ENCODE measurements at regions not wholly inside any gene's neighbourhood (a gene's known extent, or its start where the extent isn't known, plus 50 kb on each side); places are given as distances from the start of the nearest gene placed in this dataset.

DNA sequence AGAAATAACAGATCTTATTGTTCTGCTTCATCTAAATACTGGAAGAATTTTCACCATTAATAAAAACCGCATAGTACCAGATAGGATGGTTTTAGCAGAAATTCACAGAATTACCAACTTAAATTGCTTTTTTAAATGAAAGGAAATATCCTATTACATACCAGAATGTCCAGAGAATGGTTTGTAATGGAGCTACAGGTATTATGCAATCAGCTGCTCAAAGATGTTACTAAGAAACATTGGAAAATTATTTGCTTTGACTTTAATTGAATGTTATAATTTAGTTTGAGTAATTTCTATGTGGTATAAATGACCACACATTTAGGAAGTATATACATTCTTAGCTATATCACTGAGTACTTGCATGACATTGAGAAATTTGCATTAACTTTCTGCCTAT lies 338.3 kb downstream of the ETV1 start:
- no peak overlapping the region for H2AFZ ChIP-seq (ENCODE audit: control insufficient read depth, low read depth, low read length)
- SMC1A ChIA-PET (ENCODE audit: uncharacterized antibody, unreplicated experiment): no interaction called here
- H3K9me3 ChIP-seq (replicated peaks; ENCODE audit: control insufficient read depth, insufficient read depth, low read length): no peaks in the 10 kb centered on the region
- POLR2A ChIA-PET: no interaction called here
- RAD21 ChIA-PET (ENCODE audit: unreplicated experiment): no interaction called here
- no peaks in the 10 kb centered on the region for H3K36me3 ChIP-seq (ENCODE audit: control insufficient read depth in 2 of 2, insufficient read depth in 2 of 2, low read length in 1 of 2)
- H3K4me3 ChIP-seq: no peak overlapping the region
- in situ Hi-C loops (cut with MboI) (no loop called here), intact Hi-C loops (cut with micrococcal nuclease; ENCODE audit: unreplicated experiment) (no loop called here)
- H3K9ac ChIP-seq (ENCODE audit: control insufficient read depth, insufficient read depth, low read length): no peak overlapping the region
- ATAC-seq (no peak), FAIRE-seq (no peak), DNase-seq (ENCODE audit: low read depth, low spot score) (no peak)
- WGBS (ENCODE audit: insufficient coverage, insufficient replicate concordance, low lambda C conversion rate, missing lambda C conversion rate): 88% methylated on average over 1 of the region's 1 CpG
- CTCF ChIA-PET: no interaction called here
- no TSS peak for BruUV-seq (replicated peaks)
- no peaks in the 10 kb centered on the region for H3K79me2 ChIP-seq (ENCODE audit: control insufficient read depth, insufficient read depth, low read length)
- no peaks in the 10 kb centered on the region for H3K27me3 ChIP-seq (replicated peaks in 1 of 2; ENCODE audit: control insufficient read depth in 2 of 2, insufficient read depth in 2 of 2, low read length in 1 of 2)
- H3K27ac ChIP-seq (ENCODE audit: control insufficient read depth, insufficient read depth): no peak overlapping the region
- no peaks in the 10 kb centered on the region for H3K4me1 ChIP-seq (ENCODE audit: control insufficient read depth, insufficient read depth, low read length)
- no peaks in the 10 kb centered on the region for H4K20me1 ChIP-seq (ENCODE audit: control insufficient read depth, insufficient read depth)
- H3K4me2 ChIP-seq (ENCODE audit: control insufficient read depth, insufficient read depth): no peak overlapping the region
- TF ChIP-seq FOXM1 (IDR thresholded peaks at IDR 0.05; ENCODE audit: low read depth, low read length): no peak
- TF ChIP-seq SUPT20H (IDR thresholded peaks at IDR 0.05; ENCODE audit: borderline replicate concordance, control insufficient read depth, low read depth, low read length): no peak
- TF ChIP-seq TCF12 (IDR thresholded peaks at IDR 0.05; ENCODE audit: low read depth, low read length): no peak
- no peak for TF ChIP-seq CEBPB (IDR thresholded peaks at IDR 0.05; ENCODE audit: borderline replicate concordance in 1 of 2, low read depth in 2 of 2, low read length in 2 of 2)
- TF ChIP-seq, protein P1, sequence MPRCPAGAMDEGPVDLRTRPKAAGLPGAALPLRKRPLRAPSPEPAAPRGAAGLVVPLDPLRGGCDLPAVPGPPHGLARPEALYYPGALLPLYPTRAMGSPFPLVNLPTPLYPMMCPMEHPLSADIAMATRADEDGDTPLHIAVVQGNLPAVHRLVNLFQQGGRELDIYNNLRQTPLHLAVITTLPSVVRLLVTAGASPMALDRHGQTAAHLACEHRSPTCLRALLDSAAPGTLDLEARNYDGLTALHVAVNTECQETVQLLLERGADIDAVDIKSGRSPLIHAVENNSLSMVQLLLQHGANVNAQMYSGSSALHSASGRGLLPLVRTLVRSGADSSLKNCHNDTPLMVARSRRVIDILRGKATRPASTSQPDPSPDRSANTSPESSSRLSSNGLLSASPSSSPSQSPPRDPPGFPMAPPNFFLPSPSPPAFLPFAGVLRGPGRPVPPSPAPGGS (IDR thresholded peaks at IDR 0.05; ENCODE audit: borderline replicate concordance, insufficient read depth, low read depth, low read length, poor library complexity, severe bottlenecking): no peak
- TF ChIP-seq, protein P2, sequence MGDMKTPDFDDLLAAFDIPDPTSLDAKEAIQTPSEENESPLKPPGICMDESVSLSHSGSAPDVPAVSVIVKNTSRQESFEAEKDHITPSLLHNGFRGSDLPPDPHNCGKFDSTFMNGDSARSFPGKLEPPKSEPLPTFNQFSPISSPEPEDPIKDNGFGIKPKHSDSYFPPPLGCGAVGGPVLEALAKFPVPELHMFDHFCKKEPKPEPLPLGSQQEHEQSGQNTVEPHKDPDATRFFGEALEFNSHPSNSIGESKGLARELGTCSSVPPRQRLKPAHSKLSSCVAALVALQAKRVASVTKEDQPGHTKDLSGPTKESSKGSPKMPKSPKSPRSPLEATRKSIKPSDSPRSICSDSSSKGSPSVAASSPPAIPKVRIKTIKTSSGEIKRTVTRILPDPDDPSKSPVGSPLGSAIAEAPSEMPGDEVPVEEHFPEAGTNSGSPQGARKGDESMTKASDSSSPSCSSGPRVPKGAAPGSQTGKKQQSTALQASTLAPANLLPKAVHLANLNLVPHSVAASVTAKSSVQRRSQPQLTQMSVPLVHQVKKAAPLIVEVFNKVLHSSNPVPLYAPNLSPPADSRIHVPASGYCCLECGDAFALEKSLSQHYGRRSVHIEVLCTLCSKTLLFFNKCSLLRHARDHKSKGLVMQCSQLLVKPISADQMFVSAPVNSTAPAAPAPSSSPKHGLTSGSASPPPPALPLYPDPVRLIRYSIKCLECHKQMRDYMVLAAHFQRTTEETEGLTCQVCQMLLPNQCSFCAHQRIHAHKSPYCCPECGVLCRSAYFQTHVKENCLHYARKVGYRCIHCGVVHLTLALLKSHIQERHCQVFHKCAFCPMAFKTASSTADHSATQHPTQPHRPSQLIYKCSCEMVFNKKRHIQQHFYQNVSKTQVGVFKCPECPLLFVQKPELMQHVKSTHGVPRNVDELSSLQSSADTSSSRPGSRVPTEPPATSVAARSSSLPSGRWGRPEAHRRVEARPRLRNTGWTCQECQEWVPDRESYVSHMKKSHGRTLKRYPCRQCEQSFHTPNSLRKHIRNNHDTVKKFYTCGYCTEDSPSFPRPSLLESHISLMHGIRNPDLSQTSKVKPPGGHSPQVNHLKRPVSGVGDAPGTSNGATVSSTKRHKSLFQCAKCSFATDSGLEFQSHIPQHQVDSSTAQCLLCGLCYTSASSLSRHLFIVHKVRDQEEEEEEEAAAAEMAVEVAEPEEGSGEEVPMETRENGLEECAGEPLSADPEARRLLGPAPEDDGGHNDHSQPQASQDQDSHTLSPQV (IDR thresholded peaks at IDR 0.05): no peak
- TF ChIP-seq ZNF24 (IDR thresholded peaks at IDR 0.05): no peak
- TF ChIP-seq NFXL1 (IDR thresholded peaks at IDR 0.05; ENCODE audit: borderline replicate concordance): no peak
- TF ChIP-seq WRNIP1 (IDR thresholded peaks at IDR 0.05; ENCODE audit: borderline replicate concordance, low read depth, low read length): no peak
- no peak for TF ChIP-seq CBX5 (IDR thresholded peaks at IDR 0.05; ENCODE audit: low read depth)
- TF ChIP-seq, protein P3, sequence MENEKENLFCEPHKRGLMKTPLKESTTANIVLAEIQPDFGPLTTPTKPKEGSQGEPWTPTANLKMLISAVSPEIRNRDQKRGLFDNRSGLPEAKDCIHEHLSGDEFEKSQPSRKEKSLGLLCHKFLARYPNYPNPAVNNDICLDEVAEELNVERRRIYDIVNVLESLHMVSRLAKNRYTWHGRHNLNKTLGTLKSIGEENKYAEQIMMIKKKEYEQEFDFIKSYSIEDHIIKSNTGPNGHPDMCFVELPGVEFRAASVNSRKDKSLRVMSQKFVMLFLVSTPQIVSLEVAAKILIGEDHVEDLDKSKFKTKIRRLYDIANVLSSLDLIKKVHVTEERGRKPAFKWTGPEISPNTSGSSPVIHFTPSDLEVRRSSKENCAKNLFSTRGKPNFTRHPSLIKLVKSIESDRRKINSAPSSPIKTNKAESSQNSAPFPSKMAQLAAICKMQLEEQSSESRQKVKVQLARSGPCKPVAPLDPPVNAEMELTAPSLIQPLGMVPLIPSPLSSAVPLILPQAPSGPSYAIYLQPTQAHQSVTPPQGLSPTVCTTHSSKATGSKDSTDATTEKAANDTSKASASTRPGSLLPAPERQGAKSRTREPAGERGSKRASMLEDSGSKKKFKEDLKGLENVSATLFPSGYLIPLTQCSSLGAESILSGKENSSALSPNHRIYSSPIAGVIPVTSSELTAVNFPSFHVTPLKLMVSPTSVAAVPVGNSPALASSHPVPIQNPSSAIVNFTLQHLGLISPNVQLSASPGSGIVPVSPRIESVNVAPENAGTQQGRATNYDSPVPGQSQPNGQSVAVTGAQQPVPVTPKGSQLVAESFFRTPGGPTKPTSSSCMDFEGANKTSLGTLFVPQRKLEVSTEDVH (IDR thresholded peaks at IDR 0.05; ENCODE audit: low read depth, partially characterized antibody): no peak

All from GM12878 (cell line).